ENCODE measurements at regions not wholly inside any gene's neighbourhood (a gene's known extent, or its start where the extent isn't known, plus 50 kb on each side); places are given as distances from the start of the nearest gene placed in this dataset.

GRCh38 chr2:83162421-83162820 lies 1296.7 kb downstream of the SUCLG1 start:
- Histone ChIP-seq H3K27ac (ENCODE audit: low read length) (no peak overlapping the region), H3K79me2 (ENCODE audit: low read length) (no peaks in the 10 kb centered on the region), H3K9ac (ENCODE audit: low read length) (no peak overlapping the region), H4K20me1 (ENCODE audit: low read length) (no peaks in the 10 kb centered on the region), H3K9me2 (replicated peaks; ENCODE audit: low read length) (no peaks in the 10 kb centered on the region), H2AFZ (ENCODE audit: low read length) (no peak overlapping the region), H3K9me3 (ENCODE audit: low read length) (no peaks in the 10 kb centered on the region), H3K4me1 (ENCODE audit: insufficient read depth, low read length) (no peaks in the 10 kb centered on the region), H3K27me3 (ENCODE audit: low read length) (no peaks in the 10 kb centered on the region), H3F3A (ENCODE audit: low read length, unreplicated experiment) (no peaks in the 10 kb centered on the region), H3K4me2 (ENCODE audit: low read length) (no peak overlapping the region), H3K36me3 (ENCODE audit: low read depth, low read length) (no peaks in the 10 kb centered on the region), H3K4me3 (ENCODE audit: low read length) (no peak overlapping the region)
- DNase-seq (no peak), ATAC-seq (no peak)
- no peak for TF ChIP-seq EZH2 (IDR thresholded peaks at IDR 0.05; ENCODE audit: low read length, unreplicated experiment)
- TF ChIP-seq, protein P1, sequence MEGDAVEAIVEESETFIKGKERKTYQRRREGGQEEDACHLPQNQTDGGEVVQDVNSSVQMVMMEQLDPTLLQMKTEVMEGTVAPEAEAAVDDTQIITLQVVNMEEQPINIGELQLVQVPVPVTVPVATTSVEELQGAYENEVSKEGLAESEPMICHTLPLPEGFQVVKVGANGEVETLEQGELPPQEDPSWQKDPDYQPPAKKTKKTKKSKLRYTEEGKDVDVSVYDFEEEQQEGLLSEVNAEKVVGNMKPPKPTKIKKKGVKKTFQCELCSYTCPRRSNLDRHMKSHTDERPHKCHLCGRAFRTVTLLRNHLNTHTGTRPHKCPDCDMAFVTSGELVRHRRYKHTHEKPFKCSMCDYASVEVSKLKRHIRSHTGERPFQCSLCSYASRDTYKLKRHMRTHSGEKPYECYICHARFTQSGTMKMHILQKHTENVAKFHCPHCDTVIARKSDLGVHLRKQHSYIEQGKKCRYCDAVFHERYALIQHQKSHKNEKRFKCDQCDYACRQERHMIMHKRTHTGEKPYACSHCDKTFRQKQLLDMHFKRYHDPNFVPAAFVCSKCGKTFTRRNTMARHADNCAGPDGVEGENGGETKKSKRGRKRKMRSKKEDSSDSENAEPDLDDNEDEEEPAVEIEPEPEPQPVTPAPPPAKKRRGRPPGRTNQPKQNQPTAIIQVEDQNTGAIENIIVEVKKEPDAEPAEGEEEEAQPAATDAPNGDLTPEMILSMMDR (conservative IDR thresholded peaks at IDR 0.05; ENCODE audit: low read depth, low read length) = no peak
- no peak for TF ChIP-seq EZH2phosphoT487 (IDR thresholded peaks at IDR 0.05; ENCODE audit: borderline replicate concordance, low read length)
- ChIA-PET CTCF (no interaction called here), POLR2A (ENCODE audit: unreplicated experiment) (no interaction called here)
- intact Hi-C loops (cut with micrococcal nuclease) = no loop called here
- BruUV-seq (replicated peaks) = no TSS peak

- Histone ChIP-seq H3K4me1 (ENCODE audit: insufficient read depth, low read length) (no peaks in the 10 kb centered on the region), H3F3A (ENCODE audit: low read length, unreplicated experiment) (no peaks in the 10 kb centered on the region), H3K9me2 (replicated peaks; ENCODE audit: low read length) (no peaks in the 10 kb centered on the region), H3K4me2 (ENCODE audit: low read length) (no peak overlapping the region), H2AFZ (ENCODE audit: low read length) (no peak overlapping the region), H3K79me2 (ENCODE audit: low read length) (no peaks in the 10 kb centered on the region), H3K4me3 (ENCODE audit: low read length) (no peak overlapping the region), H3K9ac (ENCODE audit: low read length) (no peak overlapping the region), H3K27ac (ENCODE audit: low read length) (no peak overlapping the region), H3K27me3 (ENCODE audit: low read length) (no peaks in the 10 kb centered on the region), H3K36me3 (ENCODE audit: low read depth, low read length) (no peaks in the 10 kb centered on the region), H4K20me1 (ENCODE audit: low read length) (no peaks in the 10 kb centered on the region), H3K9me3 (ENCODE audit: low read length) (peaks cover 3% of the 10 kb centered on the region; the same call in 1 of the 2 replicates)
- DNase-seq = no peak
- ATAC-seq = no peak
- no TSS peak for BruUV-seq (replicated peaks)
- ChIA-PET CTCF (no interaction called here), POLR2A (ENCODE audit: unreplicated experiment) (no interaction called here)
- TF ChIP-seq EZH2phosphoT487 (IDR thresholded peaks at IDR 0.05; ENCODE audit: borderline replicate concordance, low read length) (no peak), EZH2 (IDR thresholded peaks at IDR 0.05; ENCODE audit: low read length, unreplicated experiment) (no peak)
- TF ChIP-seq, protein P1 (conservative IDR thresholded peaks at IDR 0.05; ENCODE audit: low read depth, low read length) = no peak
- intact Hi-C loops (cut with micrococcal nuclease) = no loop called here
Observed at GRCh38 chr2:83160571-83160970, 1298.5 kb downstream of the SUCLG1 start.

GRCh38 chr2:83155826-83156225 lies 1303.3 kb downstream of the SUCLG1 start:
- H3K36me3 ChIP-seq (ENCODE audit: low read depth, low read length) = no peaks in the 10 kb centered on the region
- intact Hi-C loops (cut with micrococcal nuclease) = no loop called here
- H2AFZ ChIP-seq (ENCODE audit: low read length) = no peak overlapping the region
- H3K9me2 ChIP-seq (replicated peaks; ENCODE audit: low read length) = no peaks in the 10 kb centered on the region
- no peak for TF ChIP-seq EZH2phosphoT487 (IDR thresholded peaks at IDR 0.05; ENCODE audit: borderline replicate concordance, low read length)
- TF ChIP-seq, protein P1 (conservative IDR thresholded peaks at IDR 0.05; ENCODE audit: low read depth, low read length) = no peak
- no peak for TF ChIP-seq EZH2 (IDR thresholded peaks at IDR 0.05; ENCODE audit: low read length, unreplicated experiment)
- no peaks in the 10 kb centered on the region for H4K20me1 ChIP-seq (ENCODE audit: low read length)
- DNase-seq (no peak), ATAC-seq (no peak)
- H3K27me3 ChIP-seq (ENCODE audit: low read length) = no peaks in the 10 kb centered on the region
- no peak overlapping the region for H3K27ac ChIP-seq (ENCODE audit: low read length)
- H3K79me2 ChIP-seq (ENCODE audit: low read length) = no peaks in the 10 kb centered on the region
- H3K9ac ChIP-seq (ENCODE audit: low read length) = no peak overlapping the region
- no peak overlapping the region for H3K4me2 ChIP-seq (ENCODE audit: low read length)
- CTCF ChIA-PET = no interaction called here
- no peak overlapping the region for H3K4me3 ChIP-seq (ENCODE audit: low read length)
- BruUV-seq (replicated peaks) = no TSS peak
- H3K9me3 ChIP-seq (ENCODE audit: low read length) = peaks cover 7% of the 10 kb centered on the region; the same call in 1 of the 2 replicates
- POLR2A ChIA-PET (ENCODE audit: unreplicated experiment) = no interaction called here
- H3F3A ChIP-seq (ENCODE audit: low read length, unreplicated experiment) = no peaks in the 10 kb centered on the region
- no peaks in the 10 kb centered on the region for H3K4me1 ChIP-seq (ENCODE audit: insufficient read depth, low read length)
